ENCODE measurements at regions not wholly inside any gene's neighbourhood (a gene's known extent, or its start where the extent isn't known, plus 50 kb on each side); places are given as distances from the start of the nearest gene placed in this dataset.

- dilution Hi-C loops (cut with HindIII; ENCODE audit: low sequenced_read_pairs, unreplicated experiment) = no loop called here
- CTCF ChIA-PET = no interaction called here
- ATAC-seq (ENCODE audit: low read depth) = no peak
- no peak for TF ChIP-seq USF2 (IDR thresholded peaks at IDR 0.05; ENCODE audit: low read depth, low read length)
- TF ChIP-seq MXI1 (IDR thresholded peaks at IDR 0.05; ENCODE audit: borderline replicate concordance, low read depth, low read length) = no peak
- TF ChIP-seq RFX5 (IDR thresholded peaks at IDR 0.05; ENCODE audit: low read depth, low read length) = no peak
- no peak for TF ChIP-seq NFE2L2 (IDR thresholded peaks at IDR 0.05; ENCODE audit: low read depth, low read length)
- TF ChIP-seq MAFK (IDR thresholded peaks at IDR 0.05; ENCODE audit: low read depth, low read length) = no peak
- TF ChIP-seq CEBPB (IDR thresholded peaks at IDR 0.05; ENCODE audit: low read depth, low read length) = no peak
- TF ChIP-seq POLR2A (IDR thresholded peaks at IDR 0.05; ENCODE audit: low read depth, low read length) = no peak
- TF ChIP-seq SMC3 (IDR thresholded peaks at IDR 0.05; ENCODE audit: low read depth, low read length) = no peak
- TF ChIP-seq BHLHE40 (IDR thresholded peaks at IDR 0.05; ENCODE audit: low read depth, low read length) = no peak
- no peak for TF ChIP-seq RCOR1 (IDR thresholded peaks at IDR 0.05; ENCODE audit: insufficient replicate concordance, low read length)
- no peak for TF ChIP-seq ELK1 (IDR thresholded peaks at IDR 0.05; ENCODE audit: borderline replicate concordance, low read depth, low read length)
- no peak for TF ChIP-seq FOS (IDR thresholded peaks at IDR 0.05; ENCODE audit: low read depth, low read length)
- TF ChIP-seq CHD1 (IDR thresholded peaks at IDR 0.05; ENCODE audit: low read depth, low read length) = no peak
- no peak for TF ChIP-seq MAZ (IDR thresholded peaks at IDR 0.05; ENCODE audit: borderline replicate concordance, low read depth, low read length)
- no peak for TF ChIP-seq CTCF (conservative IDR thresholded peaks at IDR 0.05; ENCODE audit: low read depth, low read length)
Measured at GRCh38 chr15:96969732-96970710, 639.5 kb downstream of the NR2F2 start.

More at GRCh38 chr15:96969732-96970710, 639.5 kb downstream of the NR2F2 start:
- Histone ChIP-seq H3K23ac (ENCODE audit: low read depth, low read length) (no peak overlapping the region), H3K18ac (ENCODE audit: low read depth, low read length) (no peak overlapping the region), H2AFZ (replicated peaks; ENCODE audit: low read length, poor library complexity) (no peak overlapping the region), H3K4me1 (ENCODE audit: control insufficient read depth, insufficient read depth, low read length) (no peaks in the 10 kb centered on the region), H3K27ac (ENCODE audit: insufficient read depth, low read length) (no peak overlapping the region), H2AK5ac (ENCODE audit: low read depth, low read length) (no peak overlapping the region), H3K56ac (ENCODE audit: extremely low read depth, insufficient read depth, low read length) (no peak overlapping the region), H4K5ac (ENCODE audit: low read depth, low read length) (no peak overlapping the region), H2BK5ac (ENCODE audit: low read depth, low read length, poor library complexity, severe bottlenecking) (no peak overlapping the region), H3K9me3 (ENCODE audit: control insufficient read depth, insufficient read depth, low read length) (peaks cover 22% of the 10 kb centered on the region), H3K4me3 (ENCODE audit: insufficient read depth, low read depth, low read length) (no peak overlapping the region), H3K4me2 (ENCODE audit: low read depth, low read length) (no peak overlapping the region), H3K14ac (replicated peaks; ENCODE audit: low read depth, low read length) (no peak overlapping the region), H3K36me3 (ENCODE audit: control insufficient read depth, insufficient read depth, low read length) (no peaks in the 10 kb centered on the region), H3K4ac (ENCODE audit: low read depth, low read length) (no peak overlapping the region), H2AK9ac (replicated peaks; ENCODE audit: low read depth, low read length, poor library complexity) (no peak overlapping the region), H4K20me1 (ENCODE audit: insufficient read depth, low read length) (no peaks in the 10 kb centered on the region), H4K91ac (ENCODE audit: insufficient read depth, low read depth, low read length) (no peak overlapping the region), H3K27me3 (ENCODE audit: control insufficient read depth, insufficient read depth, low read length) (no peaks in the 10 kb centered on the region), H2BK15ac (ENCODE audit: low read depth, low read length) (no peak overlapping the region), H3K79me1 (ENCODE audit: low read depth in 1 of 2, low read length in 2 of 2) (no peaks in the 10 kb centered on the region), H2BK120ac (ENCODE audit: low read depth, low read length) (no peak overlapping the region), H4K8ac (ENCODE audit: low read depth in 2 of 2, low read length in 2 of 2) (no peak overlapping the region), H2BK20ac (ENCODE audit: low read depth, low read length) (no peak overlapping the region), H3K9me1 (ENCODE audit: insufficient read depth, low read length) (no peaks in the 10 kb centered on the region), H3K9ac (ENCODE audit: low read depth, low read length) (no peak overlapping the region)
- POLR2A ChIA-PET (ENCODE audit: unreplicated experiment) = no interaction called here
- intact Hi-C loops (cut with micrococcal nuclease) (no loop called here), in situ Hi-C loops (cut with MboI; ENCODE audit: low sequenced_read_pairs) (no loop called here)
- DNase-seq = no peak
- whole genome bisulfite sequencing, 2 experiments (ENCODE audit: extremely low coverage in 2 of 2, insufficient read length in 1 of 2) = 83% methylated on average over 1 of the region's 18 CpGs; no CpG with 5 or more reads in 1 of the 2 experiments
- BruUV-seq (replicated peaks) = no TSS peak

Data from IMR-90 (cell line).